ENCODE measurements at regions not wholly inside any gene's neighbourhood (a gene's known extent, or its start where the extent isn't known, plus 50 kb on each side); places are given as distances from the start of the nearest gene placed in this dataset.
A peak's percentile ranks its signal among the peaks of the same experiment; 100 is the strongest.

GRCh38 chr3:40719660-40720287 is 195.0 kb downstream of the ZNF621 start:
- Histone ChIP-seq H3K4me3 (no peak overlapping the region), H3K27ac (no peak overlapping the region), H3K4me1 (peaks cover 0 to 5% (median under 1%) of the 10 kb centered on the region in 4 donors), H3K36me3 (no peaks in the 10 kb centered on the region), H3K27me3 (no peaks in the 10 kb centered on the region), H3K9me3 (no peaks in the 10 kb centered on the region)
- no peak for DNase-seq
- TF ChIP-seq POLR2A (IDR thresholded peaks at IDR 0.05), result no peak
- TF ChIP-seq, protein P1, sequence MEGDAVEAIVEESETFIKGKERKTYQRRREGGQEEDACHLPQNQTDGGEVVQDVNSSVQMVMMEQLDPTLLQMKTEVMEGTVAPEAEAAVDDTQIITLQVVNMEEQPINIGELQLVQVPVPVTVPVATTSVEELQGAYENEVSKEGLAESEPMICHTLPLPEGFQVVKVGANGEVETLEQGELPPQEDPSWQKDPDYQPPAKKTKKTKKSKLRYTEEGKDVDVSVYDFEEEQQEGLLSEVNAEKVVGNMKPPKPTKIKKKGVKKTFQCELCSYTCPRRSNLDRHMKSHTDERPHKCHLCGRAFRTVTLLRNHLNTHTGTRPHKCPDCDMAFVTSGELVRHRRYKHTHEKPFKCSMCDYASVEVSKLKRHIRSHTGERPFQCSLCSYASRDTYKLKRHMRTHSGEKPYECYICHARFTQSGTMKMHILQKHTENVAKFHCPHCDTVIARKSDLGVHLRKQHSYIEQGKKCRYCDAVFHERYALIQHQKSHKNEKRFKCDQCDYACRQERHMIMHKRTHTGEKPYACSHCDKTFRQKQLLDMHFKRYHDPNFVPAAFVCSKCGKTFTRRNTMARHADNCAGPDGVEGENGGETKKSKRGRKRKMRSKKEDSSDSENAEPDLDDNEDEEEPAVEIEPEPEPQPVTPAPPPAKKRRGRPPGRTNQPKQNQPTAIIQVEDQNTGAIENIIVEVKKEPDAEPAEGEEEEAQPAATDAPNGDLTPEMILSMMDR (IDR thresholded peaks at IDR 0.05), result peak in 4 of 6 experiments; percentile 23 to 53 (median 46)

DNA sequence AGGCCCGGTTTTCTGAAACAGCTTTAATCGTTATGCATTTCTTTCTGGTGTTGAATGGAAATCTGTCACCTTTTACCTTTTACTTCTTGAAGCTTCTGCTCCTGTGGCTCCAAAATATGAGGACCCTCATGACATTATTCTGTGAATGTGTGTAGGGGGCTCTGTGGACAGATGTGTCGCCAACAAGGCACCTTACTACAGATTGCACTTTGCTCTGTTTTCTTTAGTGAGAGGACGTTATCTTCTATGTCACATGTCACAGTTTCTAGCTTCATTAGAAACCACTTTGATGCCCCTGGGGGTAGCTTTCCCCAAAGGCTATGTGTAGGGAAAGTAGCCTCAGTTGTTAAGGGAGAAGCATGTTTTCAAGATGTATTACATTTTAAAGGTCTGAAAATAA is 195.6 kb downstream of the ZNF621 start:
- no peak overlapping the region for H3K27ac ChIP-seq
- no peaks in the 10 kb centered on the region for H3K9me3 ChIP-seq
- no peaks in the 10 kb centered on the region for H3K36me3 ChIP-seq
- H3K27me3 ChIP-seq, result no peaks in the 10 kb centered on the region
- H3K4me1 ChIP-seq, result no peaks in the 10 kb centered on the region
- H3K4me3 ChIP-seq, result no peak overlapping the region
- DNase-seq, result no peak
- TF ChIP-seq, protein P1 (IDR thresholded peaks at IDR 0.05), result no peak
- TF ChIP-seq POLR2A (IDR thresholded peaks at IDR 0.05), result no peak

DNA sequence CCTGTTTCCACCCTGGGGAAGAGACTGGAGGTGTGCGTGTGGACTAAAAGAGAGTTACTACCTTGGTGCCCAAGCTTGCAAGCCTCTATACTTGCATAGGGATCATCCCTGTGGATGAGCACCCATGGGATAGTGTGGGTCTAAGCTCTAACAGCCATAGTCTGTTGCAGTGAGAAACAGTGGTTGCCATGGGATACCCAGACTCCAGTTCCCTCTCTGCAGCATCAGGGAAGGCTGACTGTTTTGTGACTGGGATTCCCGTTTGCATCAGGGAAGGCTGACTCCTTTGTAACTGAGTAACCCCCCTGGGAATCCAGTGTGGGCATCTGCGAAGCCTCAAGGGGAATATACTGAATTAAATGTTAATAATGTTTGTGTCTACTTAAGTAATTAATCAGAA is 196.1 kb downstream of the ZNF621 start:
- TF ChIP-seq, protein P1 (IDR thresholded peaks at IDR 0.05), result no peak
- TF ChIP-seq POLR2A (IDR thresholded peaks at IDR 0.05), result no peak

GRCh38 chr3:40723083-40723660 is 198.4 kb downstream of the ZNF621 start:
- no peak overlapping the region for H3K27ac ChIP-seq
- no peaks in the 10 kb centered on the region for H3K4me1 ChIP-seq
- H3K4me3 ChIP-seq, result no peak overlapping the region
- no peak for DNase-seq
- H3K36me3 ChIP-seq, result no peaks in the 10 kb centered on the region
- H3K9me3 ChIP-seq, result no peaks in the 10 kb centered on the region
- no peak for TF ChIP-seq POLR2A (IDR thresholded peaks at IDR 0.05)
- TF ChIP-seq, protein P1 (IDR thresholded peaks at IDR 0.05), result no peak
- H3K27me3 ChIP-seq, result no peaks in the 10 kb centered on the region

More for the DNA sequence above, 196.1 kb downstream of the ZNF621 start:
- Histone ChIP-seq H3K27ac (no peak overlapping the region), H3K36me3 (no peaks in the 10 kb centered on the region), H3K27me3 (no peaks in the 10 kb centered on the region), H3K4me1 (no peaks in the 10 kb centered on the region), H3K4me3 (no peak overlapping the region), H3K9me3 (no peaks in the 10 kb centered on the region)
- no peak for DNase-seq

DNA sequence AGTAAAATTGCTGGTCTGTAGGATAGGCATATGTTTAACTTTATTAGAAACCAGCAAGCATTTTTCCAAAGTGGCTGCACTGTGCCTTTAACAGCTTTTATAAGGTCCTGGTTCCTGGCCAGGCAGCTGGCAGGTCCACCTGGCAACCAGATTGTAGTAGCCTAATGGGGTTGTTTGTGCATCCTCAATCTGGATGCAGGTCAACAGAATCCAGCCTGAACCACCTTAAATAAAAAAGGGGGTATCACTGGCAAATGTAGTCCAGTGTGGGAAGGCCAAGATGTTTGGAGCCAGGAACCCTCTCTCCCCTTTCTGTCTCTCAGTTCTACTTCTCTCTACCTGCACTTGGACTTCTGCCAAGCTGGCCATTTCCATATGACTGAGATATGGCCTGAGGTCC is 200.3 kb downstream of the ZNF621 start:
- no peaks in the 10 kb centered on the region for H3K9me3 ChIP-seq
- no peak overlapping the region for H3K27ac ChIP-seq
- DNase-seq, result no peak
- H3K27me3 ChIP-seq, result no peaks in the 10 kb centered on the region
- TF ChIP-seq, protein P1 (IDR thresholded peaks at IDR 0.05), result no peak
- no peak for TF ChIP-seq POLR2A (IDR thresholded peaks at IDR 0.05)
- H3K36me3 ChIP-seq, result no peaks in the 10 kb centered on the region
- H3K4me1 ChIP-seq, result no peaks in the 10 kb centered on the region
- no peak overlapping the region for H3K4me3 ChIP-seq
